ENCODE measurements at regions not wholly inside any gene's neighbourhood (a gene's known extent, or its start where the extent isn't known, plus 50 kb on each side); places are given as distances from the start of the nearest gene placed in this dataset.

- no peak overlapping the region for H2BK5ac ChIP-seq (ENCODE audit: low read depth, low read length)
- H3K79me2 ChIP-seq (ENCODE audit: control insufficient read depth in 1 of 2, insufficient read depth in 2 of 2, low read length in 2 of 2) = no peaks in the 10 kb centered on the region
- POLR2A ChIA-PET (ENCODE audit: partially characterized antibody) = no interaction called here
- H3K56ac ChIP-seq (replicated peaks; ENCODE audit: insufficient read length, low read depth, low read length) = no peak overlapping the region
- H4K8ac ChIP-seq (ENCODE audit: extremely low read depth, insufficient read depth, low read length) = no peak overlapping the region
- no peak overlapping the region for H2BK20ac ChIP-seq (ENCODE audit: low read length)
- CTCF ChIA-PET (ENCODE audit: partially characterized antibody) = no interaction called here
- H3K4ac ChIP-seq (replicated peaks; ENCODE audit: insufficient read length, low read depth, low read length) = no peak overlapping the region
- H3K23me2 ChIP-seq (ENCODE audit: low read depth, low read length) = no peaks in the 10 kb centered on the region
- no peaks in the 10 kb centered on the region for H3K27me3 ChIP-seq (replicated peaks in 1 of 4; ENCODE audit: control insufficient read depth in 3 of 4, extremely low read depth in 1 of 4, insufficient read depth in 3 of 4, low read length in 3 of 4)
- no peak overlapping the region for H3K4me3 ChIP-seq (ENCODE audit: extremely low read depth in 1 of 4, insufficient read depth in 2 of 4, low read depth in 3 of 4, low read length in 4 of 4)
- TF ChIP-seq HDAC6 (IDR thresholded peaks at IDR 0.05; ENCODE audit: low read depth, low read length) (no peak), TEAD4 (IDR thresholded peaks at IDR 0.05; ENCODE audit: low read depth, low read length) (no peak), SP4 (IDR thresholded peaks at IDR 0.05; ENCODE audit: low read length) (no peak)
- no peak overlapping the region for H3K4me2 ChIP-seq (ENCODE audit: insufficient read depth in 1 of 2, low read depth in 2 of 2, low read length in 2 of 2)
- DNase-seq (ENCODE audit: low read depth in 1 of 2, low spot score in 2 of 2) (no peak), FAIRE-seq (no peak)
- H3K18ac ChIP-seq (ENCODE audit: extremely low read depth, low read length) = no peak overlapping the region
- no peak overlapping the region for H2AFZ ChIP-seq (ENCODE audit: low read length)
- no peak overlapping the region for H2BK12ac ChIP-seq (ENCODE audit: low read depth, low read length)
- H2BK120ac ChIP-seq (replicated peaks; ENCODE audit: low read depth, low read length) = no peak overlapping the region
- no peak overlapping the region for H2BK15ac ChIP-seq (ENCODE audit: low read length)
- no peak overlapping the region for H3K27ac ChIP-seq (ENCODE audit: low read depth, low read length)
- no peak overlapping the region for H3K14ac ChIP-seq (ENCODE audit: insufficient read length)
- H3K79me1 ChIP-seq (ENCODE audit: low read depth, low read length) = no peaks in the 10 kb centered on the region
- H4K20me1 ChIP-seq (replicated peaks in 1 of 2; ENCODE audit: control insufficient read depth in 1 of 2, insufficient read depth in 2 of 2, low read length in 2 of 2) = no peaks in the 10 kb centered on the region
- H4K91ac ChIP-seq (replicated peaks; ENCODE audit: insufficient read length, low read length) = no peak overlapping the region
- no peak overlapping the region for H4K5ac ChIP-seq (ENCODE audit: insufficient read length, low read depth, low read length)
- no peaks in the 10 kb centered on the region for H3K4me1 ChIP-seq (replicated peaks in 1 of 4; ENCODE audit: control insufficient read depth in 3 of 4, insufficient read depth in 4 of 4, low read length in 3 of 4)
- no peak overlapping the region; a peak in 1 of 7 replicates for H3K9ac ChIP-seq (replicated peaks in 1 of 4; ENCODE audit: extremely low read depth in 1 of 4, low read depth in 3 of 4, low read length in 3 of 4)
- H3K9me3 ChIP-seq (ENCODE audit: insufficient read depth in 2 of 2, low read depth in 1 of 2, low read length in 1 of 2) = peaks cover 0 to 6% of the 10 kb centered on the region in 2 experiments; a peak in 1 of 4 replicates
- no peaks in the 10 kb centered on the region for H3K36me3 ChIP-seq (ENCODE audit: control insufficient read depth in 2 of 4, insufficient read depth in 4 of 4, low read length in 3 of 4)
- H2AK5ac ChIP-seq (ENCODE audit: low read depth, low read length) = no peak overlapping the region
- H3K23ac ChIP-seq (ENCODE audit: insufficient read length) = no peak overlapping the region
- WGBS, 2 experiments (ENCODE audit: extremely low coverage in 1 of 2, insufficient coverage in 1 of 2, insufficient read length in 1 of 2, insufficient replicate concordance in 2 of 2, low coverage in 1 of 2, low lambda C conversion rate in 2 of 2, missing lambda C conversion rate in 1 of 2) = 94% methylated on average over 1 of the region's 1 CpG; no CpG with 5 or more reads in 1 of the 2 experiments
These were observed 1137.0 kb upstream of the FANCL start for GRCh38 chr2:59378127-59378526.
